ENCODE measurements at regions not wholly inside any gene's neighbourhood (a gene's known extent, or its start where the extent isn't known, plus 50 kb on each side); places are given as distances from the start of the nearest gene placed in this dataset.

GRCh38 chr16:5438591-5438990 is 341.0 kb upstream of the EEF2KMT start:
- Histone ChIP-seq H3K9me3 (no peaks in the 10 kb centered on the region), H3K4me1 (ENCODE audit: control insufficient read depth in 1 of 2, low read depth in 2 of 2) (no peaks in the 10 kb centered on the region), H3K27me3 (replicated peaks; ENCODE audit: insufficient read depth) (no peaks in the 10 kb centered on the region), H3K4me3 (no peak overlapping the region), H3K36me3 (no peaks in the 10 kb centered on the region), H3K27ac (no peak overlapping the region)
- DNase-seq (ENCODE audit: low spot score) (no peak), ATAC-seq (ENCODE audit: insufficient number of reproducible peaks, low FRiP score, low read depth) (no peak)
- no peak for TF ChIP-seq CTCF (IDR thresholded peaks at IDR 0.05)

- DNase-seq (ENCODE audit: low spot score) (no peak), ATAC-seq (ENCODE audit: insufficient number of reproducible peaks, low FRiP score, low read depth) (no peak)
- no peak overlapping the region for H3K4me3 ChIP-seq
- H3K9me3 ChIP-seq, result no peaks in the 10 kb centered on the region
- no peaks in the 10 kb centered on the region for H3K36me3 ChIP-seq
- no peak overlapping the region for H3K27ac ChIP-seq
- no peaks in the 10 kb centered on the region for H3K4me1 ChIP-seq (ENCODE audit: control insufficient read depth in 1 of 2, low read depth in 2 of 2)
- TF ChIP-seq CTCF (IDR thresholded peaks at IDR 0.05), result no peak
- no peaks in the 10 kb centered on the region for H3K27me3 ChIP-seq (replicated peaks; ENCODE audit: insufficient read depth)
Measured at GRCh38 chr16:5433587-5433986, 336.0 kb upstream of the EEF2KMT start.

GRCh38 chr16:5432166-5432565 is 334.6 kb upstream of the EEF2KMT start:
- ATAC-seq (ENCODE audit: insufficient number of reproducible peaks, low FRiP score, low read depth) (no peak), DNase-seq (ENCODE audit: low spot score) (no peak)
- Histone ChIP-seq H3K36me3 (no peaks in the 10 kb centered on the region), H3K4me3 (no peak overlapping the region), H3K9me3 (no peaks in the 10 kb centered on the region), H3K27me3 (replicated peaks; ENCODE audit: insufficient read depth) (no peaks in the 10 kb centered on the region), H3K27ac (no peak overlapping the region), H3K4me1 (ENCODE audit: control insufficient read depth in 1 of 2, low read depth in 2 of 2) (no peaks in the 10 kb centered on the region)
- TF ChIP-seq CTCF (IDR thresholded peaks at IDR 0.05), result no peak

- DNase-seq (ENCODE audit: low spot score) (no peak), ATAC-seq (ENCODE audit: insufficient number of reproducible peaks, low FRiP score, low read depth) (no peak)
- Histone ChIP-seq H3K36me3 (no peaks in the 10 kb centered on the region), H3K27ac (no peak overlapping the region), H3K27me3 (replicated peaks; ENCODE audit: insufficient read depth) (no peaks in the 10 kb centered on the region), H3K4me3 (no peak overlapping the region), H3K4me1 (ENCODE audit: control insufficient read depth in 1 of 2, low read depth in 2 of 2) (no peaks in the 10 kb centered on the region), H3K9me3 (no peaks in the 10 kb centered on the region)
- no peak for TF ChIP-seq CTCF (IDR thresholded peaks at IDR 0.05)
Measured at GRCh38 chr16:5430598-5430997, 333.0 kb upstream of the EEF2KMT start.

GRCh38 chr16:5428932-5429331 is 331.3 kb upstream of the EEF2KMT start:
- DNase-seq (ENCODE audit: low spot score) (no peak), ATAC-seq (ENCODE audit: insufficient number of reproducible peaks, low FRiP score, low read depth) (no peak)
- no peaks in the 10 kb centered on the region for H3K27me3 ChIP-seq (replicated peaks; ENCODE audit: insufficient read depth)
- H3K27ac ChIP-seq, result no peak overlapping the region
- TF ChIP-seq CTCF (IDR thresholded peaks at IDR 0.05), result no peak
- H3K4me1 ChIP-seq (ENCODE audit: control insufficient read depth in 1 of 2, low read depth in 2 of 2), result no peaks in the 10 kb centered on the region
- no peaks in the 10 kb centered on the region for H3K36me3 ChIP-seq
- H3K9me3 ChIP-seq, result no peaks in the 10 kb centered on the region
- H3K4me3 ChIP-seq, result no peak overlapping the region

Measured in thoracic aorta (tissue), 2 donors.